ENCODE measurements at regions not wholly inside any gene's neighbourhood (a gene's known extent, or its start where the extent isn't known, plus 50 kb on each side); places are given as distances from the start of the nearest gene placed in this dataset.

- Histone ChIP-seq H3K36me3 (ENCODE audit: control insufficient read depth, insufficient read depth, low read length) (no peaks in the 10 kb centered on the region), H3K9ac (ENCODE audit: low read length) (no peak overlapping the region), H3K27ac (ENCODE audit: low read depth, low read length) (no peak overlapping the region), H3K4me3 (ENCODE audit: low read length) (no peak overlapping the region), H3K4me1 (ENCODE audit: control insufficient read depth, insufficient read depth, low read length) (no peaks in the 10 kb centered on the region), H3K27me3 (ENCODE audit: control insufficient read depth, insufficient read depth, low read length) (no peaks in the 10 kb centered on the region)
These were observed 177.4 kb downstream of the SLC28A3 start for GRCh38 chr9:84163052-84163650.

- Histone ChIP-seq H3K27ac (ENCODE audit: low read depth, low read length) (no peak overlapping the region), H3K36me3 (ENCODE audit: control insufficient read depth, insufficient read depth, low read length) (no peaks in the 10 kb centered on the region), H3K27me3 (ENCODE audit: control insufficient read depth, insufficient read depth, low read length) (no peaks in the 10 kb centered on the region), H3K9ac (ENCODE audit: low read length) (no peak overlapping the region), H3K4me3 (ENCODE audit: low read length) (no peak overlapping the region), H3K4me1 (ENCODE audit: control insufficient read depth, insufficient read depth, low read length) (no peaks in the 10 kb centered on the region)
These were observed 173.7 kb downstream of the SLC28A3 start for GRCh38 chr9:84166891-84167290.

GRCh38 chr9:84169240-84169639 is 171.3 kb downstream of the SLC28A3 start:
- no peak overlapping the region for H3K9ac ChIP-seq (ENCODE audit: low read length)
- H3K4me1 ChIP-seq (ENCODE audit: control insufficient read depth, insufficient read depth, low read length), result no peaks in the 10 kb centered on the region
- no peak overlapping the region for H3K27ac ChIP-seq (ENCODE audit: low read depth, low read length)
- no peaks in the 10 kb centered on the region for H3K36me3 ChIP-seq (ENCODE audit: control insufficient read depth, insufficient read depth, low read length)
- H3K4me3 ChIP-seq (ENCODE audit: low read length), result no peak overlapping the region
- no peaks in the 10 kb centered on the region for H3K27me3 ChIP-seq (ENCODE audit: control insufficient read depth, insufficient read depth, low read length)

- H3K4me3 ChIP-seq (ENCODE audit: low read length), result no peak overlapping the region
- no peaks in the 10 kb centered on the region for H3K4me1 ChIP-seq (ENCODE audit: control insufficient read depth, insufficient read depth, low read length)
- no peaks in the 10 kb centered on the region for H3K27me3 ChIP-seq (ENCODE audit: control insufficient read depth, insufficient read depth, low read length)
- H3K36me3 ChIP-seq (ENCODE audit: control insufficient read depth, insufficient read depth, low read length), result no peaks in the 10 kb centered on the region
- H3K27ac ChIP-seq (ENCODE audit: low read depth, low read length), result no peak overlapping the region
- no peak overlapping the region for H3K9ac ChIP-seq (ENCODE audit: low read length)
These were observed 169.9 kb downstream of the SLC28A3 start for GRCh38 chr9:84170521-84171141.

GRCh38 chr9:84173961-84174360 is 166.6 kb downstream of the SLC28A3 start:
- Histone ChIP-seq H3K36me3 (ENCODE audit: control insufficient read depth, insufficient read depth, low read length) (no peaks in the 10 kb centered on the region), H3K4me3 (ENCODE audit: low read length) (no peak overlapping the region), H3K9ac (ENCODE audit: low read length) (no peak overlapping the region), H3K27me3 (ENCODE audit: control insufficient read depth, insufficient read depth, low read length) (no peaks in the 10 kb centered on the region), H3K4me1 (ENCODE audit: control insufficient read depth, insufficient read depth, low read length) (no peaks in the 10 kb centered on the region), H3K27ac (ENCODE audit: low read depth, low read length) (no peak overlapping the region)

GRCh38 chr9:84174486-84174885 is 166.1 kb downstream of the SLC28A3 start:
- no peaks in the 10 kb centered on the region for H3K36me3 ChIP-seq (ENCODE audit: control insufficient read depth, insufficient read depth, low read length)
- no peaks in the 10 kb centered on the region for H3K4me1 ChIP-seq (ENCODE audit: control insufficient read depth, insufficient read depth, low read length)
- no peak overlapping the region for H3K9ac ChIP-seq (ENCODE audit: low read length)
- no peaks in the 10 kb centered on the region for H3K27me3 ChIP-seq (ENCODE audit: control insufficient read depth, insufficient read depth, low read length)
- H3K27ac ChIP-seq (ENCODE audit: low read depth, low read length), result no peak overlapping the region
- no peak overlapping the region for H3K4me3 ChIP-seq (ENCODE audit: low read length)

- Histone ChIP-seq H3K27ac (ENCODE audit: low read depth, low read length) (no peak overlapping the region), H3K9ac (ENCODE audit: low read length) (no peak overlapping the region), H3K27me3 (ENCODE audit: control insufficient read depth, insufficient read depth, low read length) (no peaks in the 10 kb centered on the region), H3K4me3 (ENCODE audit: low read length) (no peak overlapping the region), H3K36me3 (ENCODE audit: control insufficient read depth, insufficient read depth, low read length) (no peaks in the 10 kb centered on the region), H3K4me1 (ENCODE audit: control insufficient read depth, insufficient read depth, low read length) (peaks cover 9% of the 10 kb centered on the region)
These were observed 163.2 kb downstream of the SLC28A3 start for GRCh38 chr9:84177407-84177806.

- H3K36me3 ChIP-seq (ENCODE audit: control insufficient read depth, insufficient read depth, low read length), result no peaks in the 10 kb centered on the region
- no peak overlapping the region for H3K4me3 ChIP-seq (ENCODE audit: low read length)
- no peak overlapping the region for H3K27ac ChIP-seq (ENCODE audit: low read depth, low read length)
- H3K4me1 ChIP-seq (ENCODE audit: control insufficient read depth, insufficient read depth, low read length), result peaks cover 9% of the 10 kb centered on the region
- no peaks in the 10 kb centered on the region for H3K27me3 ChIP-seq (ENCODE audit: control insufficient read depth, insufficient read depth, low read length)
- H3K9ac ChIP-seq (ENCODE audit: low read length), result no peak overlapping the region
These were observed 161.0 kb downstream of the SLC28A3 start for GRCh38 chr9:84179531-84179930.

GRCh38 chr9:84187090-84187489 is 153.5 kb downstream of the SLC28A3 start:
- H3K27me3 ChIP-seq (ENCODE audit: control insufficient read depth, insufficient read depth, low read length), result no peaks in the 10 kb centered on the region
- no peaks in the 10 kb centered on the region for H3K36me3 ChIP-seq (ENCODE audit: control insufficient read depth, insufficient read depth, low read length)
- no peak overlapping the region for H3K9ac ChIP-seq (ENCODE audit: low read length)
- no peaks in the 10 kb centered on the region for H3K4me1 ChIP-seq (ENCODE audit: control insufficient read depth, insufficient read depth, low read length)
- H3K4me3 ChIP-seq (ENCODE audit: low read length), result no peak overlapping the region
- H3K27ac ChIP-seq (ENCODE audit: low read depth, low read length), result no peak overlapping the region

GRCh38 chr9:84189904-84190303 is 150.7 kb downstream of the SLC28A3 start:
- Histone ChIP-seq H3K4me1 (ENCODE audit: control insufficient read depth, insufficient read depth, low read length) (no peaks in the 10 kb centered on the region), H3K27ac (ENCODE audit: low read depth, low read length) (no peak overlapping the region), H3K4me3 (ENCODE audit: low read length) (no peak overlapping the region), H3K27me3 (ENCODE audit: control insufficient read depth, insufficient read depth, low read length) (no peaks in the 10 kb centered on the region), H3K36me3 (ENCODE audit: control insufficient read depth, insufficient read depth, low read length) (no peaks in the 10 kb centered on the region), H3K9ac (ENCODE audit: low read length) (no peak overlapping the region)

GRCh38 chr9:84190411-84190810 is 150.1 kb downstream of the SLC28A3 start:
- Histone ChIP-seq H3K27me3 (ENCODE audit: control insufficient read depth, insufficient read depth, low read length) (no peaks in the 10 kb centered on the region), H3K4me3 (ENCODE audit: low read length) (no peak overlapping the region), H3K27ac (ENCODE audit: low read depth, low read length) (no peak overlapping the region), H3K9ac (ENCODE audit: low read length) (no peak overlapping the region), H3K4me1 (ENCODE audit: control insufficient read depth, insufficient read depth, low read length) (no peaks in the 10 kb centered on the region), H3K36me3 (ENCODE audit: control insufficient read depth, insufficient read depth, low read length) (no peaks in the 10 kb centered on the region)

GRCh38 chr9:84206801-84207370 is 133.7 kb downstream of the SLC28A3 start:
- no peaks in the 10 kb centered on the region for H3K27me3 ChIP-seq (ENCODE audit: control insufficient read depth, insufficient read depth, low read length)
- no peaks in the 10 kb centered on the region for H3K4me1 ChIP-seq (ENCODE audit: control insufficient read depth, insufficient read depth, low read length)
- no peak overlapping the region for H3K9ac ChIP-seq (ENCODE audit: low read length)
- H3K4me3 ChIP-seq (ENCODE audit: low read length), result no peak overlapping the region
- no peak overlapping the region for H3K27ac ChIP-seq (ENCODE audit: low read depth, low read length)
- H3K36me3 ChIP-seq (ENCODE audit: control insufficient read depth, insufficient read depth, low read length), result no peaks in the 10 kb centered on the region

GRCh38 chr9:84207491-84207951 is 133.0 kb downstream of the SLC28A3 start:
- H3K9ac ChIP-seq (ENCODE audit: low read length), result no peak overlapping the region

More at GRCh38 chr9:84207491-84207951, 133.0 kb downstream of the SLC28A3 start:
- Histone ChIP-seq H3K27me3 (ENCODE audit: control insufficient read depth, insufficient read depth, low read length) (no peaks in the 10 kb centered on the region), H3K4me3 (ENCODE audit: low read length) (no peak overlapping the region), H3K27ac (ENCODE audit: low read depth, low read length) (no peak overlapping the region), H3K36me3 (ENCODE audit: control insufficient read depth, insufficient read depth, low read length) (no peaks in the 10 kb centered on the region), H3K4me1 (ENCODE audit: control insufficient read depth, insufficient read depth, low read length) (no peaks in the 10 kb centered on the region)
